ENCODE measurements at regions not wholly inside any gene's neighbourhood (a gene's known extent, or its start where the extent isn't known, plus 50 kb on each side); places are given as distances from the start of the nearest gene placed in this dataset.

DNA sequence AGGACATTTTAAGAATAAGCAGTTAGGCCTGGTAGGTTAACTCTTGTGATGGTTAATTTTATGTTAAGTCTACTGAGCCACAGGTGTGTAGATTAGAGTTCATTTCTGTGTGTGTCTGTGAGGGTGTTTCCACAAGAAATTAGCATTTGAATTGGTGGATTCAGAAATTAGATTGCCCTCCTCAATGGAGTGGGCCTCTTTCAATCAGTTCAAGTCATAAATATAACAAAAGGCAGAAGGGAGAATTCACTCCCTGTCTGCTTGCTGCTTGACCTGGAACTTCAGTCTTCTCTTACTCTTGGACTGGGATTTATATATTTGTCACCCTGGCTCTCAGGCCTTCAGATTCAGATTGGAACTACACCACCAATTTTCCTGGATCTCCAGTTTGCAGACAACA, 55.3 kb upstream of the POM121L12 start:
- no peak for DNase-seq

DNA sequence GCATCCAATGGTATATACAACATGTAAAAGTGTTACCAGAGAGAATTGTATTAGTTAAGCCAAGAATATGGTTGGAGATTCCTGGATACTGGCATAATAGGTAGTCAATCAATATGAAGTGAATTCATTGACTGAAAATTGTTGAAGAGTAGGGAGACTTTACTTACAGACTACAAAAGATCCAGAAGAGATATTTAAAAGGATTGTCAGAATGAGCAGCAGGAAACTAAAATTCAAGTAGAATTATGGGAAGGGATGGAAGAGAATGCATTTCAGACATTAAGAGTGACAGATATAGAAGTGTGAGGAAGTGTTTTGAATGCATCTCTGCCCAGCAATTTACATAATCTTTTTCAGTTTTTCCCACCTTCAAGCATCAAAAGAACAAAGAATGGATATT, 62.3 kb upstream of the POM121L12 start:
- DNase-seq = no peak

DNA sequence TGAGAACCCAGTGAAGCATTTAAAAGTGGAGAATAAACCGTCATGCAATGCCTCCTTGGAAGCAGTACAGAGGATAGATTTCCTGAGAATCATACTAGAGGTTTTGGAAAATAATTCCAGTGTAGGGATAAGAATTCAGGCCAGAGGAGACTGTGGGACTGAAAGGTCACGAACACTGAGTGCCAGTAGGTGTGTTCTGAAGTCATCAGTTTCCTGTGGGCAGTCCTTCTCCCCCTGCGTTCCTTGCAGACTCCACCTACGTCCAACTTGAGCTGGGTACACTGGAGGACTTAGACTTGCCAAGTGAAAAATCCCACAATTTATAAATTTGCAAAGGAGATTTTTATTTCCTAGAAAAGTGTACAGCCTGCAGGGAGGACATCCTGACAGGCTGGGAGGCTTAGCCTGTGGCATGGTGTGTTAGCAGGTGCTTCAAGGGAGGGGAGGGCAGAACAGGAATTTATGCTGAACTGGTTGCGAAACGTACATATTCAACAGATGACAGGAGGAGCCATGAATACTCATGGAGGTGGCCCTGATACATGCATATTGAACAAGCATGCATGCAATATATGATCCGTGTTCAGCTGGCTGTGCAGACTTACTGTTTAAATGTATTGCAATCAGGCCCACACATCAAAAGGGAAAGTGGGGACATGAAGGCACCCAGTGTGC, 72.9 kb upstream of the POM121L12 start:
- DNase-seq = no peak

DNA sequence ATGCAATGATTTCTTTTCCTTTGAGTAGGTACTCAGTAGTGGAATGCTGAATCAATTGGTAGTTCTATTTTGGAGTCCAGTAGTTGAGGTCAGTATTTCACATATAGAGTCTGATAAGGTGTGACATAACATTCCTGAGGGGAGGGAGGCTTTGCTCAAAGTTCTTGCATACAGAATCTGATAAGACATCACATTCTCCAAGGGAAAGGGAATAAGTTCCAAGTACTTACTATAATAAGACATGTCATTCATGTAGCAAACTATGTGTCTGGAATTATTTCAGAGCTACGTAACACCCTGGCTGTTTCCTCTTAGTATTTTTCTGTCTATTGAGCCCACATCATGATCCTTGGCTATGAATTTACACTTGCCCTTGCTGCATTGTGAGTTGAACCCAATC, 74.3 kb upstream of the POM121L12 start:
- DNase-seq = no peak

- no peak for DNase-seq
These were observed 75.4 kb upstream of the POM121L12 start for GRCh38 chr7:52959878-52960660.

DNA sequence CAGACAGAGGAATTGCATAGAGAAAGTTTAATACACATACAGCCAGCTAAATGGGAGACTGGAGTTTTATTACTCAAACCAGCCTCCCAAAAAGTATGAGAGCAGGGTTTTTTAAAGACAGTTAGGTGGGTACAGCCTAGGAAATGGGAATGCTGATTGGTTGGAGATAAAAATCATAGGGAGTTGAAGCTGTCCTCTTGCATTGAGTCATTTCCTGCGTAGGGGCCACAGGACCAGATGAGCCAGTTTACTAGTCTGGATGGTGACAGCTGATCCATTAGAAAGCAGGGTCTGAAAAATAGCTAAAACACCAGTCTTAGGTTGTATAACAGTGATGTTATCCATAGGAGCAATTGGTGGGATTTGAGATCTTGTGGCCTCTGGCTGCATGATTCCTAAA, 76.1 kb upstream of the POM121L12 start:
- no peak for DNase-seq

DNA sequence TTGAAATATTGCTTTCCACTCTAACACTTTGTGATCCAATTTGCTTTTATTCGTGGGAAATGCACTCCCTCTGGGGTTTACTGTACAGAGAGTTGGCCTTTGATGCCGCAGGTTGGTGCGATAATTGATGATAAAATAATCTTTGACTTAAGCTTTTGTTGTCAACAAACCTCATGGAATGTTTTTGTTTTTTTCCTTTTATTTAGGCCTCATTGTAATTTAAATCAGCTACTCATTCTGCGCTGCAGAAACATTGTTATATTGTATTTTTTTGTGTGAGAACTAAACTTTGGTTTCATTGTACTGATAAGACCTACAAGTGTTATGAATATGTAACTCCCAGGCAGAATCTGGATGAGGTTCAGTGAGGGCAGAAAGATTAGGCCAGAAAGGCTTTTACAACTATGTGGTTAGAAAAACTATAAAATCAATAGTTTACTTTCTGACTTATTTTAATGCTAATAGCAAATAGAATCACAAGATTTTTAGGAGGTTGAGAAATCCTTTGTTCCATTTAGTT, 76.8 kb upstream of the POM121L12 start:
- no peak for DNase-seq

- no peak for DNase-seq
These were observed 79.0 kb upstream of the POM121L12 start for GRCh38 chr7:52956379-52956915.

DNA sequence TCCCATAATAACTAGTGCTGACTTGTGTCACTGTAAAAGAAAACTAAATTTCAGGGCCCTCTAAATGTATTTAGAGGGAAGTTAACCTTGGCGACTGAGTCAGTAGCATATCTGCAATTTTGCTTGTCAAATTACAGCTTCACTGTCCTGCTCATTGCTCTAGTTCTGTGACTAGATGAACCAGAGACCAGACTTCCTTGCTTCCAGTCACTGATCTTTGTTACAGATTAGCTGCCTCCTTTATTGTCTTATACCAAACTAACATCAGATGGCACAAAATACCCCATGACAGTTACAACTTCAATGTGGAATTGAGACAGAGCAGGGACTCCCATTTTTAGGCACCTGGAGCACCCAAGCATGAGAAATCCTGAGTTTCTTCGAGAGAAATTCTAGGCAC, 79.9 kb upstream of the POM121L12 start:
- DNase-seq = no peak

DNA sequence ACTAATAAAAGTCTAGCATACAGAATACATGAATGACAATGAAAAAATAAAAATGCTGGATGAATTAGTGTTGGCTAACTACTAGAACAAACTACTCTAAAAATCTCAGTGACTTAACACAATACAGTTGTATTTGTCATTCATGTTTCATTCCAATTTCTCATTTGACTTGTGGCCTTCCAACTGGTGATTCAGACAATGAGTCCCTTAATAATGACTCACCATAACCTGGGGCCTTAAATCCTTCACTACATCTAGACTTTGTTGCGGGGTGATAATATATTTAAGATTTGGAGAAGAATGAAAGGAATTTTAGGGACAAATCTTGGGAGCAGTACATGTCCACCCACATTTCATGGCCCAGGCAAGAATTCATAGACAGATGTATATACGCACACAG, 90.5 kb upstream of the POM121L12 start:
- no peak for DNase-seq

DNA sequence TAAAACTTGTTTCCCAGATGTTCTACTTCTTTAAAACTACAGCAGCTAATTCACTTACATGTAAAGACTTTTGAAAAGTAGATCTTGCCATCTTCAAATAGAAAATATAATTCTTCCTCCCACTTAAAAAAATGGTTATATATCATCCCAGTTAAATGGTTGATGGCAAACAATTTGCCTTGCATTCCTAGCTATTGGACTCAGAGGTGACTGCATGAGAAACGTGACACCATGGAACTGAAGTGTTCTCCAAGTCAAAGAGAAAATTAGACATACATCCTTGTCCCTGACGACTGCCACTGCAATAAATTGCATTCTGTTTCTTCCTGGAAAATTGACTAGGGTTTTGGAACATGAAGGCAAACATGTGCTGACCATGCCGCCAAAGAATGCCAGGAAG, 95.0 kb upstream of the POM121L12 start:
- no peak for DNase-seq

GRCh38 chr7:52938455-52939133, 96.8 kb upstream of the POM121L12 start:
- no peak for DNase-seq

- DNase-seq = no peak
These were observed 98.7 kb upstream of the POM121L12 start for GRCh38 chr7:52936750-52937149.

DNA sequence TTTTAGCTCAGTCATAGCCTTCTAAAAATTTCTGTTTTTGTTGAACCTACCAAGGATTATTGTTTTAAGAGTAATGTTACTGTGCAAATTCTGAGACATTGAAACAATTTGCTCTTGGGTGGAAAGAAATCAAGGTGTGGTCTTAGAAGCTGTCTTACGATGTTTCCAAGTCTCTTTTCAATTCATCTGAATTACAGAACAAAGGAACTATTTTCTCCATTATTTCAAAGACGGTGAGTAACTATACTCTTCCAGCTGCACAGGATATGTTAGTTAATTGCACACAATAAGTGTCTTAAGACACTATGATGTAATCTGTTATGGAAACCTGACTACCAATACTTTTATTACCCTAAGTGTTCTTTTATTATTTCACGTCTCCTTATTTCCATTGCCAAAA, 106.8 kb upstream of the POM121L12 start:
- no peak for DNase-seq

- no peak for DNase-seq
These were observed 110.1 kb upstream of the POM121L12 start for GRCh38 chr7:52925332-52925731.

GRCh38 chr7:52920977-52921376, 114.5 kb upstream of the POM121L12 start:
- DNase-seq = no peak

DNA sequence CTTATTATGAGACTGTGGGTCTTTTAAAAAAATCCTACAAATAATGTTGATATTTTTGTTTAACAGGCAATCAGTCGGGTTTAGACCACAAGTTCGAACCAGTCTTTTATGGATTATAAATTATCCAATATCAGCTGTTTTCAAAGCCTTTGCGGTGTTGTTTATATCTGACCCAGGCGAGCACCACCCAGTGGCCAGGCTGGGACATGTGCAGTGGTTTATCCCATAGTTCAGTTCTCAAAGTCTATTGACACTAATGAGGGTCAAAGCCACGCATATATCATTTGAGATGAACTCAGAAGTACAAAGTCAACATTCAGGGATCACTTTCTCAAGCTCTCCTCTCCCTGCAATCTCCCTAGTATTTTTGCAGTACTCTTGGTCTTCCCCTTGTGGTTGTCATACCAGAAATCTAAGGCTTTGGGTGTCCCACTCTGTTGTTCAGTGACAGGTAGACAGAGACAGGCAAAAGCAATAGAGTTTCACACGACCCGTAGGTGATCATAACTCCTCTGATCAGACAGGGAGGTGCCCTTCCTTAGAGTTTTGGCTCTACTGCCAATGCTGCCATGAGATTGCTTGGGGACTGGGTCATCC, 117.4 kb upstream of the POM121L12 start:
- DNase-seq = no peak

DNA sequence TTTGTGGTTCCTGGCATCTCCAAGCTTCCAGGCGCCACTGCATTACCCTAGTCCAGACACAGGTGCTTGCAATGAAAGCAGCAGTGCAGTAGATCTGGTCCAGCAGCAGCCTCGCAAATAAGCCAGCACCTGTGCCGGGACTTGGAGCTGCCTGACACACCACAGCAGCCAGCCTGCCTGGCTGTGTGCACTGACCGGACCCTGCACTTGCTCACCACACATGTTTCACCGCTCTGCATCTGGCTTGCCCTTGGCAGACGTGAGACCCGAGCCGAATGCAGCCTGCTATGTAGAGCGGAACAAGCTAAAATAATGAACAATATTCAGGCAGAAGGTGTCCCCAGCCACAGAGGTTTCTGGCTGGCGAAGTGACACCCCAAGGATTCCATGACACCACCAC, 123.6 kb upstream of the POM121L12 start:
- no peak for DNase-seq

DNA sequence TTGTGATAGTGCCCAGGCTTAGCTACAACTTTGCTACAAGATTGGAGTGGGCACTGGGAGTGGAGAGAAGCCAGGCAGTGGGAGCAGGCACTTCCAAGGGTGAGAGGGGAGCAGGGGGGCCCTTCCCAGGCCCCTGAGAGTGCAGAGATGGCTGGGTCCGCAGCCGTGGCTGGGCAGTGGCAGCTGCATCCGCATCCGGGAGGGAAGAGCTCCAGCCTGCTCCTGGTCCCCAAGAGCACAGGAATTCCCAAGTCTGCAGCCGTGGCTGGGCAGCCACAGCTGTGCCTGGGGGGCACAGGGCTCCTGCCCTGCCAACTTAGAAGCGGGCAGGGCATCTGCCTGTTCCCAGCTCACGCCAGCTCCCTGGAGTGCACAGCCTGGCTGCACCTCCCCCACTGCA, 124.1 kb upstream of the POM121L12 start:
- no peak for DNase-seq

GRCh38 chr7:52909935-52910334, 125.5 kb upstream of the POM121L12 start:
- DNase-seq = no peak

DNA sequence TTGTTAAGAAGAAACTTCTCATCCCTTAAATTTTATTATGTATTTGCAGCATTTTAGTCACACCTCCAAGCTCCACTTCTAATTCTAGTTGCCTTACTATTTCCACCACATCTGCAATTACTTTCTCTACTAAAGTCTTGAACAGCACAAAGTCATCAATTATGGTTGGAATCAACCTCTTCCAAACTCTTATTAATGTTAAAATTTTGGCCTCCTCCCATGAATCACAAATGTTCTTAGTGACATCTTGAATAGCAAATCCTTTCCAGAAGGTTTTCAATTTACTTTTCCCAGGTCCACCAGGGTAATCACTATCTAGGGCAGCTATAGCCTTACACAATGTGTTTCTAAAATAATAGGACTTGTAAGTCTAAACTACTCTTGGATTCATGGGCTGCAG, 126.3 kb upstream of the POM121L12 start:
- DNase-seq = no peak

GRCh38 chr7:52897713-52898112, 137.7 kb upstream of the POM121L12 start:
- no peak for DNase-seq

DNA sequence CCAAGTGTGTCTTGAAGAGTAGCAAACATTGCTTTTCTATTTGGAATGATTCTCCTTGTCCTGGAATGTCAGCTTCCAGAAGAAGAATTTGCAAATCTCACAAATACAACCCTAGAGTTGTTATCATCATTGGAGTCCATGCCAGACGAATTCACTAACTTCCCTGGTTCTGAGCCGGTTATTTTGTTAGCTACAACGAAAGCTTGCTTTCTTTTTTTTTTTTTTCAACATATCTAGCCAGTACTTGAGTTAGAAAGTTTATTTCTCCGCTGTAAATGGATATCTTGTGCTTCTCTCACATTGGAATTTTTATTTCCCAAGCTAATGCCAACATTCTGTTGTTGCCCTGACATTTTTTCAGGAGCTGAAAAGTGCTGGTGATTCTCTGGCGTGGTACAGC, 138.1 kb upstream of the POM121L12 start:
- no peak for DNase-seq

All from CD4-positive, alpha-beta T cell treated with Interleukin-4 for 4 hours (primary cell).